SK-N-SH treated with all-trans-retinoic acid at 6 μM for 48 hours (cell line): ENCODE measurements at regions not wholly inside any gene's neighbourhood (a gene's known extent, or its start where the extent isn't known, plus 50 kb on each side); places are given as distances from the start of the nearest gene placed in this dataset.

Experiments used
- ARNTL ChIP-seq: fragments of 450-650 bp; formaldehyde crosslinking; IDR thresholded peaks from 2 replicates; pipeline ENCODE4 v1.5.0; 2020; ENCODE audit warnings: low read depth, mild to moderate bottlenecking, moderate library complexity, borderline replicate concordance
- CSDC2 ChIP-seq: fragments of 250-450 bp; sonication (Bioruptor Pico); IDR thresholded peaks from 2 replicates; pipeline ENCODE4 v1.5.0; 2020; ENCODE audit warnings: mild to moderate bottlenecking, moderate library complexity
- CSRNP3 ChIP-seq: fragments of 250-450 bp; sonication (Bioruptor Pico); IDR thresholded peaks from 2 replicates; pipeline ENCODE4 v1.5.1; 2021; ENCODE audit warnings: mild to moderate bottlenecking, moderate library complexity
- ISL1 ChIP-seq: fragments of 250-450 bp; sonication (Bioruptor Pico); IDR thresholded peaks from 2 replicates; pipeline ENCODE4 v2.1.2; 2022; ENCODE audit warnings: mild to moderate bottlenecking, moderate library complexity
- OSR1 ChIP-seq: fragments of 250-450 bp; sonication (Bioruptor Pico); IDR thresholded peaks from 2 replicates; pipeline ENCODE4 v1.8.0; 2022; ENCODE audit warnings: moderate library complexity, mild to moderate bottlenecking, inconsistent platforms
- TOX ChIP-seq: fragments of 250-450 bp; sonication (Bioruptor Pico); IDR thresholded peaks from 2 replicates; pipeline ENCODE4 v1.8.0; 2021; ENCODE audit warnings: mild to moderate bottlenecking, moderate library complexity, borderline replicate concordance
- TSHZ2 ChIP-seq: fragments of 250-450 bp; sonication (Bioruptor Pico); IDR thresholded peaks from 2 replicates; pipeline ENCODE4 v1.5.0; 2020; ENCODE audit warnings: mild to moderate bottlenecking, moderate library complexity
- ZNF70 ChIP-seq: fragments of 450-650 bp; formaldehyde crosslinking; IDR thresholded peaks from 2 replicates; pipeline ENCODE4 v1.5.0; 2020; ENCODE audit warnings: mild to moderate bottlenecking, moderate library complexity

- TF ChIP-seq OSR1 (no peak), ZNF70 (CRISPR knock-in tag) (no peak), CSRNP3 (CRISPR knock-in tag) (no peak), ARNTL (no peak), CSDC2 (no peak), ISL1 (CRISPR knock-in tag) (no peak), TOX (CRISPR knock-in tag) (no peak), TSHZ2 (CRISPR knock-in tag) (no peak)
Observed at GRCh38 chr12:124389725-124390441, 95.0 kb downstream of the RFLNA start.
